ENCODE measurements at regions not wholly inside any gene's neighbourhood (a gene's known extent, or its start where the extent isn't known, plus 50 kb on each side); places are given as distances from the start of the nearest gene placed in this dataset.
A peak's percentile ranks its signal among the peaks of the same experiment; 100 is the strongest.
"Not testable (repeated sequence)": the region's sequence is repeated elsewhere in the genome, so short reads cannot be mapped to it uniquely, and the experiment has no call there.

- TF ChIP-seq, protein P1, sequence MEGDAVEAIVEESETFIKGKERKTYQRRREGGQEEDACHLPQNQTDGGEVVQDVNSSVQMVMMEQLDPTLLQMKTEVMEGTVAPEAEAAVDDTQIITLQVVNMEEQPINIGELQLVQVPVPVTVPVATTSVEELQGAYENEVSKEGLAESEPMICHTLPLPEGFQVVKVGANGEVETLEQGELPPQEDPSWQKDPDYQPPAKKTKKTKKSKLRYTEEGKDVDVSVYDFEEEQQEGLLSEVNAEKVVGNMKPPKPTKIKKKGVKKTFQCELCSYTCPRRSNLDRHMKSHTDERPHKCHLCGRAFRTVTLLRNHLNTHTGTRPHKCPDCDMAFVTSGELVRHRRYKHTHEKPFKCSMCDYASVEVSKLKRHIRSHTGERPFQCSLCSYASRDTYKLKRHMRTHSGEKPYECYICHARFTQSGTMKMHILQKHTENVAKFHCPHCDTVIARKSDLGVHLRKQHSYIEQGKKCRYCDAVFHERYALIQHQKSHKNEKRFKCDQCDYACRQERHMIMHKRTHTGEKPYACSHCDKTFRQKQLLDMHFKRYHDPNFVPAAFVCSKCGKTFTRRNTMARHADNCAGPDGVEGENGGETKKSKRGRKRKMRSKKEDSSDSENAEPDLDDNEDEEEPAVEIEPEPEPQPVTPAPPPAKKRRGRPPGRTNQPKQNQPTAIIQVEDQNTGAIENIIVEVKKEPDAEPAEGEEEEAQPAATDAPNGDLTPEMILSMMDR (conservative IDR thresholded peaks at IDR 0.05; ENCODE audit: low read depth, low read length): no peak
- Histone ChIP-seq H3K4me1 (ENCODE audit: low read depth, poor library complexity, severe bottlenecking) (peaks cover 11% of the 10 kb centered on the region), H3K9ac (no peak overlapping the region), H3K4me2 (no peak overlapping the region), H3K27me3 (ENCODE audit: insufficient read depth, low read depth) (no peaks in the 10 kb centered on the region), H3K4me3 (IDR thresholded peaks at IDR 0.05; ENCODE audit: insufficient read depth, low read depth, low read length) (no peak overlapping the region), H3K27ac (no peak overlapping the region), H3K36me3 (ENCODE audit: insufficient read depth) (no peaks in the 10 kb centered on the region), H2AFZ (ENCODE audit: low read depth) (no peak overlapping the region), H3K79me2 (ENCODE audit: insufficient read depth, low read depth) (no peaks in the 10 kb centered on the region), H4K20me1 (ENCODE audit: insufficient read depth) (no peaks in the 10 kb centered on the region)
These were observed 171.1 kb downstream of the OR4M2 start for GRCh38 chr15:22251422-22251821.

DNA sequence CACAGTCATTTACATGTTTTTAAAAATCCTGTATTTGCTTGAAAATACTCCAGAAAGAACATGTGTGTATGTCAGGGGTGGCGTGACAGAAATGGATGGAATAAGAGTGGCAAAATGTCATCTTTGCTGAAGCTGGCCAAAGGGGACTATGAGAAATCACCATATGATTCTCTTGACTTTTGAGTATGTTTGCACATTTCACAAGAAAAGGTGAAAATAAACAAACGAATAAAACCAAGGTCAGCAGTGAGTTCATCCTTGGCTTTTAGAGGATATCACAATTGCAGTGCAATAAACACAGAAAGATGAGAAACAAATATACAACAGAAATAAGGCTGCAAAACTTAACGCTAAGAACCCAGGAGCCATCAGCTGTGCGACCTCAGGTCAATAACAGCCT, 171.7 kb downstream of the OR4M2 start:
- H3K4me3 ChIP-seq (IDR thresholded peaks at IDR 0.05; ENCODE audit: insufficient read depth, low read depth, low read length); H3K27ac ChIP-seq; H2AFZ ChIP-seq (ENCODE audit: low read depth); H3K9ac ChIP-seq; H4K20me1 ChIP-seq (ENCODE audit: insufficient read depth); H3K36me3 ChIP-seq (ENCODE audit: insufficient read depth); H3K79me2 ChIP-seq (ENCODE audit: insufficient read depth, low read depth); H3K4me2 ChIP-seq; H3K27me3 ChIP-seq (ENCODE audit: insufficient read depth, low read depth): not testable (repeated sequence)
- H3K4me1 ChIP-seq (ENCODE audit: low read depth, poor library complexity, severe bottlenecking): peaks cover 11% of the 10 kb centered on the region

GRCh38 chr15:22252521-22252920, 172.2 kb downstream of the OR4M2 start:
- not testable (repeated sequence) for H3K4me3 ChIP-seq (IDR thresholded peaks at IDR 0.05; ENCODE audit: insufficient read depth, low read depth, low read length); H3K4me2 ChIP-seq; H4K20me1 ChIP-seq (ENCODE audit: insufficient read depth); H3K36me3 ChIP-seq (ENCODE audit: insufficient read depth); H3K27me3 ChIP-seq (ENCODE audit: insufficient read depth, low read depth); H3K79me2 ChIP-seq (ENCODE audit: insufficient read depth, low read depth); H2AFZ ChIP-seq (ENCODE audit: low read depth); H3K27ac ChIP-seq; H3K9ac ChIP-seq
- peaks cover 11% of the 10 kb centered on the region for H3K4me1 ChIP-seq (ENCODE audit: low read depth, poor library complexity, severe bottlenecking)

GRCh38 chr15:22253002-22253675, 172.8 kb downstream of the OR4M2 start:
- not testable (repeated sequence) for H4K20me1 ChIP-seq (ENCODE audit: insufficient read depth); H3K79me2 ChIP-seq (ENCODE audit: insufficient read depth, low read depth); H3K36me3 ChIP-seq (ENCODE audit: insufficient read depth); H3K9ac ChIP-seq; H2AFZ ChIP-seq (ENCODE audit: low read depth); H3K4me3 ChIP-seq (IDR thresholded peaks at IDR 0.05; ENCODE audit: insufficient read depth, low read depth, low read length); H3K27ac ChIP-seq; H3K27me3 ChIP-seq (ENCODE audit: insufficient read depth, low read depth); H3K4me2 ChIP-seq
- peaks cover 11% of the 10 kb centered on the region for H3K4me1 ChIP-seq (ENCODE audit: low read depth, poor library complexity, severe bottlenecking)

DNA sequence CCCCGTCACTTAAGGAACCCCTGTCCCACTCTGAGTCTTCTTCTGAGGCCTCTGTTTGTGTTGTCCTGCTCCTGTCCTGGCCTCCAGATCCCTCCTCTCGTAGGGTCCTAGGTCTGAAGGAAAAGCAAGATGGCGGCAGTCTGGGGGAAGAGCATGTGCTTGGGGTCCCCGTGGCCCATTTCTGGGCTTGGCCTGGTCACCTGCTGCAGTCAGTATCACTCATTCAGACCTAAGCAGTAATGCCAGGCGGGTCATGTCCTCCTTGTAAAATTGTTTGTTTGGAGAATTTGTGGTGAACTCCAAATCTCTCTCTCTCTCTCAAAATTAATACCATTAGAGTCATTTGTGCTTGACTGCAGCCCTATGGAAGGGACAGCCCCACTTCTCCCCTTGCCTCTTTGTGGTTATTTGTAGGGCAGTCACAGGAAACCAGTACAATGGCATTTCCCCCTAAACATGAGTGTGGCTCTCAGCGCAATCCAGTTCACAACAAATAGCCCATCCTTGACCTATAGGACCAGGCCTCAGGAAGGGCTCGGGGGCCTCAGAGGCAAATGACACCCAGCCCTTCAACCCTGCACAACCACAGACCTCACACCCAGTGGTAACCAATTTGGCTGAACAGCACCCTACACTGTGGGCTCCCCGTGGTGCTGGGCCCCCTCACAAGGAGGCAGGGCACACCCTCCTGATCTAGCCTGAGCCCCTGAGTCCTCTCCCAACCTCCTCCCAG, 173.5 kb downstream of the OR4M2 start:
- Histone ChIP-seq H3K4me3 (IDR thresholded peaks at IDR 0.05; ENCODE audit: insufficient read depth, low read depth, low read length) (no peak overlapping the region), H3K9ac (no peak overlapping the region)

GRCh38 chr15:22254409-22255045, 174.2 kb downstream of the OR4M2 start:
- H3K79me2 ChIP-seq (ENCODE audit: insufficient read depth, low read depth); H3K4me3 ChIP-seq (IDR thresholded peaks at IDR 0.05; ENCODE audit: insufficient read depth, low read depth, low read length); H4K20me1 ChIP-seq (ENCODE audit: insufficient read depth); H3K27me3 ChIP-seq (ENCODE audit: insufficient read depth, low read depth); H3K36me3 ChIP-seq (ENCODE audit: insufficient read depth); H3K27ac ChIP-seq; H3K9ac ChIP-seq: not testable (repeated sequence)
- H2AFZ ChIP-seq (ENCODE audit: low read depth): peak overlapping the region; percentile 26; the same call in 1 of the 2 replicates
- H3K4me2 ChIP-seq: peak overlapping the region; percentile 60
- peaks cover 11% of the 10 kb centered on the region for H3K4me1 ChIP-seq (ENCODE audit: low read depth, poor library complexity, severe bottlenecking)

More for the DNA sequence above, 173.5 kb downstream of the OR4M2 start:
- no peaks in the 10 kb centered on the region for H4K20me1 ChIP-seq (ENCODE audit: insufficient read depth)
- peaks cover 11% of the 10 kb centered on the region for H3K4me1 ChIP-seq (ENCODE audit: low read depth, poor library complexity, severe bottlenecking)
- peak overlapping the region; percentile 60 for H3K4me2 ChIP-seq
- H2AFZ ChIP-seq (ENCODE audit: low read depth): peak overlapping the region; percentile 26; the same call in 1 of the 2 replicates
- H3K27ac ChIP-seq: no peak overlapping the region
- H3K36me3 ChIP-seq (ENCODE audit: insufficient read depth): no peaks in the 10 kb centered on the region
- H3K27me3 ChIP-seq (ENCODE audit: insufficient read depth, low read depth): no peaks in the 10 kb centered on the region
- TF ChIP-seq, protein P1 (conservative IDR thresholded peaks at IDR 0.05; ENCODE audit: low read depth, low read length): no peak
- H3K79me2 ChIP-seq (ENCODE audit: insufficient read depth, low read depth): no peaks in the 10 kb centered on the region

GRCh38 chr15:22255606-22256005, 175.3 kb downstream of the OR4M2 start:
- not testable (repeated sequence) for H3K4me3 ChIP-seq (IDR thresholded peaks at IDR 0.05; ENCODE audit: insufficient read depth, low read depth, low read length); H4K20me1 ChIP-seq (ENCODE audit: insufficient read depth); H3K4me2 ChIP-seq; H3K36me3 ChIP-seq (ENCODE audit: insufficient read depth); H3K79me2 ChIP-seq (ENCODE audit: insufficient read depth, low read depth); H3K27me3 ChIP-seq (ENCODE audit: insufficient read depth, low read depth); H2AFZ ChIP-seq (ENCODE audit: low read depth); H3K27ac ChIP-seq; H3K9ac ChIP-seq
- H3K4me1 ChIP-seq (ENCODE audit: low read depth, poor library complexity, severe bottlenecking): peaks cover 11% of the 10 kb centered on the region

DNA sequence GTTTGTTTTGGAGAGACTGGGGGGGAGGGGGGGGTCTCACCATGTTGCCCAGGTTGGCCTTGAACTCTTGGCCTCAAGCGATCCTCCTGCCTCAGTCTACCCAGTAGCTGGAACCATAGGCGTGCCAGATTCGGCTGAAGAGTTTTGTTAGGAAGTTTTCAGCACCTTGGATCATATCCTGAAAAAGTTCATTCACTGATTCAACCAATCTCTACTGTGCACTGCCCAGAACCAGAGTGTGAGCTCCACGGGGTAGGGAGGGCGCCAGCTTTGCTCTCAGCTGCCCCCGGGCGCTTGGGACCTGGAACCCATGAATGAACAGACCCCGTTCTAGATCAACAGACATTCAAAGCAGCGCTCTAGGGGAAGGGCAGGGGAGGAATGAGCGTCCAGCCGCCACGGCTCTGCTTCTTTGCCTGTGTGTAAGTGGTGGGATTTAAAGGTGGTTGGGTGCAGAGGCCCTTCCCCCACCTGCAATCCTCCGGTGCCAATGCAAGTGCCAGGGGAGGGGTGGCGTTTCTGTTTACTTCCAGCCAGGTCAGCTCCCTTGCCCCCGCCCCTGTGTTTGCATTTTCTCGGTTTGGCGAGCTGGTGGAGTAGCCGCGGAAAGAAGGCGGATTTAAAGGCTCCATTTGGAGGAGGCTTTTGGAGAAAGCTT, 176.2 kb downstream of the OR4M2 start:
- H3K27me3 ChIP-seq (ENCODE audit: insufficient read depth, low read depth); H2AFZ ChIP-seq (ENCODE audit: low read depth); H3K27ac ChIP-seq; H3K9ac ChIP-seq; H3K36me3 ChIP-seq (ENCODE audit: insufficient read depth); H4K20me1 ChIP-seq (ENCODE audit: insufficient read depth); H3K4me3 ChIP-seq (IDR thresholded peaks at IDR 0.05; ENCODE audit: insufficient read depth, low read depth, low read length); H3K79me2 ChIP-seq (ENCODE audit: insufficient read depth, low read depth); H3K4me2 ChIP-seq: not testable (repeated sequence)
- peaks cover 11% of the 10 kb centered on the region for H3K4me1 ChIP-seq (ENCODE audit: low read depth, poor library complexity, severe bottlenecking)

Measured in KMS-11 (cell line).